Progenitor cell of endocrine pancreas (in vitro differentiated cells): ENCODE measurements at regions not wholly inside any gene's neighbourhood (a gene's known extent, or its start where the extent isn't known, plus 50 kb on each side); places are given as distances from the start of the nearest gene placed in this dataset.

Experiments
- DNase-seq: peaks from one replicate; pipeline ENCODE4 v3.0.0; 2021; ENCODE audit warnings: low spot score; ENCODE audit not compliant: unreplicated experiment
- H3K27ac Mint-ChIP-seq: 2 replicates; pipeline ENCODE4 v1.8.0; 2021; ENCODE audit warnings: mild to moderate bottlenecking, moderate library complexity, mixed read lengths
- H3K27me3 Mint-ChIP-seq: 2 replicates; pipeline ENCODE4 v1.8.0; 2021; ENCODE audit warnings: mixed read lengths
- H3K36me3 Mint-ChIP-seq: 2 replicates; pipeline ENCODE4 v1.8.0; 2022; ENCODE audit warnings: mixed read lengths; ENCODE audit not compliant: insufficient read depth
- H3K4me1 Mint-ChIP-seq: 2 replicates; pipeline ENCODE4 v1.8.0; 2021; ENCODE audit warnings: low read depth, mixed read lengths
- H3K4me3 Mint-ChIP-seq: 2 replicates; pipeline ENCODE4 v1.8.0; 2021; ENCODE audit warnings: low read depth, mild to moderate bottlenecking, moderate library complexity, mixed read lengths
- H3K9me3 Mint-ChIP-seq: 2 replicates; pipeline ENCODE4 v1.8.0; 2021; ENCODE audit warnings: low read depth, mixed read lengths
- CTCF ChIP-seq: fragments of 200-600 bp; sonication (generic); IDR thresholded peaks from one replicate; pipeline ENCODE4 v1.5.0; 2021; ENCODE audit warnings: antibody characterized with exemption, mild to moderate bottlenecking; ENCODE audit not compliant: unreplicated experiment

- peaks cover 3% of the 10 kb centered on the region for H3K9me3 Mint-ChIP-seq
- TF ChIP-seq CTCF = no peak
- H3K4me3 Mint-ChIP-seq = no peak overlapping the region
- no peak overlapping the region for H3K27ac Mint-ChIP-seq
- no peaks in the 10 kb centered on the region for H3K4me1 Mint-ChIP-seq
- H3K27me3 Mint-ChIP-seq = no peaks in the 10 kb centered on the region
- no peaks in the 10 kb centered on the region for H3K36me3 Mint-ChIP-seq
- DNase-seq = no peak
Observed at GRCh38 chr6:102352552-102352951, 959.0 kb downstream of the GRIK2 start.

- Mint-ChIP-seq H3K4me1 (no peaks in the 10 kb centered on the region), H3K36me3 (no peaks in the 10 kb centered on the region), H3K27me3 (no peaks in the 10 kb centered on the region), H3K4me3 (no peak overlapping the region), H3K9me3 (peaks cover 6% of the 10 kb centered on the region), H3K27ac (no peak overlapping the region)
- no peak for DNase-seq
- TF ChIP-seq CTCF = no peak
Observed at GRCh38 chr6:102344769-102345168, 951.3 kb downstream of the GRIK2 start.

GRCh38 chr6:102340311-102340710 is 946.8 kb downstream of the GRIK2 start:
- no peak for DNase-seq
- no peaks in the 10 kb centered on the region for H3K27me3 Mint-ChIP-seq
- H3K4me1 Mint-ChIP-seq = no peaks in the 10 kb centered on the region
- no peak overlapping the region for H3K27ac Mint-ChIP-seq
- no peaks in the 10 kb centered on the region for H3K9me3 Mint-ChIP-seq
- no peak overlapping the region for H3K4me3 Mint-ChIP-seq
- H3K36me3 Mint-ChIP-seq = no peaks in the 10 kb centered on the region
- no peak for TF ChIP-seq CTCF

GRCh38 chr6:102333736-102334135 is 940.2 kb downstream of the GRIK2 start:
- TF ChIP-seq CTCF = no peak
- Mint-ChIP-seq H3K4me3 (no peak overlapping the region), H3K27me3 (no peaks in the 10 kb centered on the region), H3K4me1 (no peaks in the 10 kb centered on the region), H3K36me3 (no peaks in the 10 kb centered on the region), H3K27ac (no peak overlapping the region), H3K9me3 (no peaks in the 10 kb centered on the region)
- no peak for DNase-seq

GRCh38 chr6:102327697-102328225 is 934.3 kb downstream of the GRIK2 start:
- no peak overlapping the region for H3K27ac Mint-ChIP-seq
- H3K27me3 Mint-ChIP-seq = no peaks in the 10 kb centered on the region
- no peak for DNase-seq
- H3K4me1 Mint-ChIP-seq = no peaks in the 10 kb centered on the region
- no peak for TF ChIP-seq CTCF
- no peaks in the 10 kb centered on the region for H3K9me3 Mint-ChIP-seq
- H3K4me3 Mint-ChIP-seq = no peak overlapping the region
- no peaks in the 10 kb centered on the region for H3K36me3 Mint-ChIP-seq
